ENCODE measurements at regions not wholly inside any gene's neighbourhood (a gene's known extent, or its start where the extent isn't known, plus 50 kb on each side); places are given as distances from the start of the nearest gene placed in this dataset.

DNA sequence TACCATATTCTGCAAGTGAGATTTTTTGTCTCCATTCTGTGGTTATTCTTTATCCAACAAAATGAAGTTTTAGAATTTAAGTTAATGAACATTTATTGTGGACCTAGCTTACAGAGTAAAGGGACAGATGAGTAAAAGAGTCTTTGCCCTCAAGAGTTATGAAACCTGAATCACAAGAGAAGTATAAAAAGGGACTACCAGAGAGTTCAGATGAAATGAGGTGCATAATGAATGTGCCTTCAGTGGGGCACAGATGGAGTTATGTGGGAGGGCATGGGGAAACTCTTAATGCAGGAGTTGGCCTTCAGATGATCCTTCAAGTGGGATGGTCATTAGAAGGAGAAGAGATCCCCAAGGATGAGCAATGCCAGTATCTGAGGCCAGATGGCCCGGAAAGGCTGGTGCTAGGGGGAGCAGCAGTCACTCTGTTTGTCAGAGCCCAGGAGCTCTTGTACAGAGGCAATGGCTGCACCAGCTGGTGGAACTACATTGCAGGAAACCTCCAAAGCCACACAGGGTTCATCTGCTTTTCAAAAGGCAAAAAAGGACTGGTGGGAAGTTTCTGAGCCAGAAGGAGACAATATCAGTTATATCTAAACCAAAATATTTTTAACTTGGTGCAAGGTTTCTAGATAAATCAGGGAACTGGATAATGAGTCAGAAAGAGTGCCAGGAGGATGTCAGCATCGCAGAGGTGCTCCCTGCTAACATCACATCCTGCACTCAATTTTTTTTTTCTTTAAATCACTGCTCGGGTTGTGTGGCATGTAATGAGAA, 162.0 kb downstream of the KLF6 start:
- TF ChIP-seq, protein P1, sequence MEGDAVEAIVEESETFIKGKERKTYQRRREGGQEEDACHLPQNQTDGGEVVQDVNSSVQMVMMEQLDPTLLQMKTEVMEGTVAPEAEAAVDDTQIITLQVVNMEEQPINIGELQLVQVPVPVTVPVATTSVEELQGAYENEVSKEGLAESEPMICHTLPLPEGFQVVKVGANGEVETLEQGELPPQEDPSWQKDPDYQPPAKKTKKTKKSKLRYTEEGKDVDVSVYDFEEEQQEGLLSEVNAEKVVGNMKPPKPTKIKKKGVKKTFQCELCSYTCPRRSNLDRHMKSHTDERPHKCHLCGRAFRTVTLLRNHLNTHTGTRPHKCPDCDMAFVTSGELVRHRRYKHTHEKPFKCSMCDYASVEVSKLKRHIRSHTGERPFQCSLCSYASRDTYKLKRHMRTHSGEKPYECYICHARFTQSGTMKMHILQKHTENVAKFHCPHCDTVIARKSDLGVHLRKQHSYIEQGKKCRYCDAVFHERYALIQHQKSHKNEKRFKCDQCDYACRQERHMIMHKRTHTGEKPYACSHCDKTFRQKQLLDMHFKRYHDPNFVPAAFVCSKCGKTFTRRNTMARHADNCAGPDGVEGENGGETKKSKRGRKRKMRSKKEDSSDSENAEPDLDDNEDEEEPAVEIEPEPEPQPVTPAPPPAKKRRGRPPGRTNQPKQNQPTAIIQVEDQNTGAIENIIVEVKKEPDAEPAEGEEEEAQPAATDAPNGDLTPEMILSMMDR (IDR thresholded peaks at IDR 0.05): no peak
- no peak for TF ChIP-seq POLR2AphosphoS5 (IDR thresholded peaks at IDR 0.05)
- no peak for TF ChIP-seq EP300 (IDR thresholded peaks at IDR 0.05)
- no peak for TF ChIP-seq POLR2A (IDR thresholded peaks at IDR 0.05)
- Histone ChIP-seq H3K4me3 (no peak overlapping the region), H3K36me3 (no peaks in the 10 kb centered on the region), H3K9me3 (peaks cover 0 to 10% (median 2%) of the 10 kb centered on the region in 4 donors), H3K4me1 (peaks cover 0 to 9% (median 0%) of the 10 kb centered on the region in 4 donors), H3K27ac (peak overlapping the region in 2 of 5 donors; percentile 1 to 41), H3K27me3 (no peaks in the 10 kb centered on the region)
- no peak for DNase-seq
- 72 to 83% (median 75%) methylated on average over 3 of the region's 3 CpGs for WGBS, 5 donors
- intact Hi-C loops (cut with DNase I; ENCODE audit: low total_unique reads): no loop called here

- TF ChIP-seq EP300 (IDR thresholded peaks at IDR 0.05) (no peak), POLR2A (IDR thresholded peaks at IDR 0.05) (no peak), POLR2AphosphoS5 (IDR thresholded peaks at IDR 0.05) (no peak)
- TF ChIP-seq, protein P1 (IDR thresholded peaks at IDR 0.05): no peak
- no peak for DNase-seq
- peaks cover 0 to 10% (median 2%) of the 10 kb centered on the region in 4 donors for H3K9me3 ChIP-seq
- no peak overlapping the region for H3K4me3 ChIP-seq
- no peaks in the 10 kb centered on the region for H3K27me3 ChIP-seq
- H3K4me1 ChIP-seq: peaks cover 0 to 9% (median 0%) of the 10 kb centered on the region in 4 donors
- no peak overlapping the region for H3K27ac ChIP-seq
- 76 to 87% (median 82%) methylated on average over 2 of the region's 2 CpGs for WGBS, 5 donors
- no peaks in the 10 kb centered on the region for H3K36me3 ChIP-seq
- intact Hi-C loops (cut with DNase I; ENCODE audit: low total_unique reads): no loop called here
These were observed 162.6 kb downstream of the KLF6 start for GRCh38 chr10:3622427-3622826.

GRCh38 chr10:3620818-3621217, 164.2 kb downstream of the KLF6 start:
- intact Hi-C loops (cut with DNase I; ENCODE audit: low total_unique reads): no loop called here
- TF ChIP-seq EP300 (IDR thresholded peaks at IDR 0.05) (no peak), POLR2A (IDR thresholded peaks at IDR 0.05) (no peak), POLR2AphosphoS5 (IDR thresholded peaks at IDR 0.05) (no peak)
- TF ChIP-seq, protein P1 (IDR thresholded peaks at IDR 0.05): no peak
- Histone ChIP-seq H3K9me3 (peaks cover 0 to 10% (median 2%) of the 10 kb centered on the region in 4 donors), H3K4me3 (no peak overlapping the region), H3K27me3 (no peaks in the 10 kb centered on the region), H3K36me3 (no peaks in the 10 kb centered on the region), H3K4me1 (peaks cover 0 to 9% (median 0%) of the 10 kb centered on the region in 4 donors), H3K27ac (no peak overlapping the region)
- WGBS, 5 donors: 79 to 88% (median 83%) methylated on average over 2 of the region's 2 CpGs
- DNase-seq: no peak

GRCh38 chr10:3619241-3619640, 165.8 kb downstream of the KLF6 start:
- no peaks in the 10 kb centered on the region for H3K27me3 ChIP-seq
- H3K36me3 ChIP-seq: no peaks in the 10 kb centered on the region
- 66 to 83% (median 79%) methylated on average over 2 of the region's 2 CpGs for WGBS, 5 donors
- no peak for DNase-seq
- H3K9me3 ChIP-seq: peaks cover 0 to 10% (median 2%) of the 10 kb centered on the region in 4 donors
- peaks cover 0 to 2% (median 0%) of the 10 kb centered on the region in 4 donors for H3K4me1 ChIP-seq
- no peak overlapping the region for H3K27ac ChIP-seq
- no peak overlapping the region for H3K4me3 ChIP-seq
- no peak for TF ChIP-seq POLR2A (IDR thresholded peaks at IDR 0.05)
- TF ChIP-seq POLR2AphosphoS5 (IDR thresholded peaks at IDR 0.05): no peak
- TF ChIP-seq EP300 (IDR thresholded peaks at IDR 0.05): no peak
- TF ChIP-seq, protein P1 (IDR thresholded peaks at IDR 0.05): no peak
- intact Hi-C loops (cut with DNase I; ENCODE audit: low total_unique reads): no loop called here

Measured in stomach (tissue), 8 donors.